Endothelial cell of umbilical vein (primary cell): ENCODE measurements at regions not wholly inside any gene's neighbourhood (a gene's known extent, or its start where the extent isn't known, plus 50 kb on each side); places are given as distances from the start of the nearest gene placed in this dataset.

Source experiments
- EZH2 ChIP-seq: IDR thresholded peaks from 2 replicates; pipeline ENCODE4 v1.6.1; 2012; ENCODE audit warnings: borderline replicate concordance, low read depth, mild to moderate bottlenecking, moderate library complexity, low read length, inconsistent platforms; ENCODE audit not compliant: severe bottlenecking
- GATA2 ChIP-seq: IDR thresholded peaks from 2 replicates; pipeline ENCODE4 v1.7.0; 2011; ENCODE audit warnings: low read depth, mild to moderate bottlenecking, moderate library complexity, mixed read lengths, low read length; ENCODE audit not compliant: insufficient read length, insufficient read depth
- MYC ChIP-seq: IDR thresholded peaks from one replicate; pipeline ENCODE4 v1.6.1; 2011; ENCODE audit warnings: mild to moderate bottlenecking, low read depth, low read length
- POLR2A ChIP-seq: IDR thresholded peaks from 2 replicates; pipeline ENCODE4 v1.6.1; 2012; ENCODE audit warnings: low read depth, mild to moderate bottlenecking, control low read depth, low read length
- POLR2AphosphoS5 ChIP-seq: IDR thresholded peaks from 2 replicates; pipeline ENCODE4 v1.6.1; 2012; ENCODE audit warnings: low read depth, mild to moderate bottlenecking, control low read depth, low read length, moderate library complexity; ENCODE audit not compliant: insufficient read depth
- TF ChIP-seq, protein P1 (sequence below), 2 donors: IDR thresholded peaks; 1 replicate in 1 of 2; 2 replicates in 1 of 2; pipeline ENCODE4 v1.5.1; 2011; ENCODE audit warnings: low read length in 2 of 2, mild to moderate bottlenecking in 2 of 2, moderate library complexity in 2 of 2, control low read depth in 1 of 2, inconsistent platforms in 1 of 2, low read depth in 1 of 2; ENCODE audit not compliant: insufficient read depth in 1 of 2; ENCODE audit errors: extremely low read depth in 1 of 2
- TF ChIP-seq, protein P2 (sequence below): IDR thresholded peaks from 2 replicates; pipeline ENCODE4 v1.6.1; 2011; ENCODE audit not compliant: insufficient read depth, insufficient read length

- TF ChIP-seq POLR2AphosphoS5 (no peak), POLR2A (no peak), GATA2 (no peak), MYC (no peak), EZH2 (no peak)
- TF ChIP-seq, protein P1, sequence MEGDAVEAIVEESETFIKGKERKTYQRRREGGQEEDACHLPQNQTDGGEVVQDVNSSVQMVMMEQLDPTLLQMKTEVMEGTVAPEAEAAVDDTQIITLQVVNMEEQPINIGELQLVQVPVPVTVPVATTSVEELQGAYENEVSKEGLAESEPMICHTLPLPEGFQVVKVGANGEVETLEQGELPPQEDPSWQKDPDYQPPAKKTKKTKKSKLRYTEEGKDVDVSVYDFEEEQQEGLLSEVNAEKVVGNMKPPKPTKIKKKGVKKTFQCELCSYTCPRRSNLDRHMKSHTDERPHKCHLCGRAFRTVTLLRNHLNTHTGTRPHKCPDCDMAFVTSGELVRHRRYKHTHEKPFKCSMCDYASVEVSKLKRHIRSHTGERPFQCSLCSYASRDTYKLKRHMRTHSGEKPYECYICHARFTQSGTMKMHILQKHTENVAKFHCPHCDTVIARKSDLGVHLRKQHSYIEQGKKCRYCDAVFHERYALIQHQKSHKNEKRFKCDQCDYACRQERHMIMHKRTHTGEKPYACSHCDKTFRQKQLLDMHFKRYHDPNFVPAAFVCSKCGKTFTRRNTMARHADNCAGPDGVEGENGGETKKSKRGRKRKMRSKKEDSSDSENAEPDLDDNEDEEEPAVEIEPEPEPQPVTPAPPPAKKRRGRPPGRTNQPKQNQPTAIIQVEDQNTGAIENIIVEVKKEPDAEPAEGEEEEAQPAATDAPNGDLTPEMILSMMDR (IDR thresholded peaks at IDR 0.05; ENCODE audit: extremely low read depth in 1 of 2, insufficient read depth in 1 of 2, low read depth in 1 of 2, low read length in 2 of 2), result no peak
- TF ChIP-seq, protein P2, sequence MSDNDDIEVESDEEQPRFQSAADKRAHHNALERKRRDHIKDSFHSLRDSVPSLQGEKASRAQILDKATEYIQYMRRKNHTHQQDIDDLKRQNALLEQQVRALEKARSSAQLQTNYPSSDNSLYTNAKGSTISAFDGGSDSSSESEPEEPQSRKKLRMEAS, result no peak
These were observed 638.6 kb downstream of the TYW1 start for GRCh38 chr7:67635271-67635670.
